Neural progenitor cell (in vitro differentiated cells): ENCODE measurements at regions not wholly inside any gene's neighbourhood (a gene's known extent, or its start where the extent isn't known, plus 50 kb on each side); places are given as distances from the start of the nearest gene placed in this dataset.

Source experiments
- DNase-seq: peaks from one replicate; pipeline ENCODE4 v3.0.0-alpha.2; 2016; ENCODE audit warnings: low spot score
- H2AFZ ChIP-seq: fragments of 200-600 bp; sonication (generic); replicated peaks from 2 replicates; pipeline ENCODE4 v1.6.1; 2016; ENCODE audit warnings: antibody characterized with exemption
- H3F3A ChIP-seq: fragments of 200-600 bp; sonication (generic); 2 replicates; pipeline ENCODE4 v1.6.1; 2016; ENCODE audit warnings: antibody characterized with exemption, low read depth
- H3K27ac ChIP-seq: fragments of 200-600 bp; sonication (generic); 2 replicates; pipeline ENCODE4 v1.5.1; 2016; ENCODE audit warnings: mild to moderate bottlenecking
- H3K27me3 ChIP-seq: fragments of 200-600 bp; sonication (generic); 2 replicates; pipeline ENCODE4 v1.6.1; 2016; ENCODE audit warnings: mild to moderate bottlenecking, moderate library complexity
- H3K36me3 ChIP-seq: fragments of 200-600 bp; sonication (generic); 2 replicates; pipeline ENCODE4 v1.5.1; 2016
- H3K4me1 ChIP-seq: fragments of 200-600 bp; sonication (generic); 2 replicates; pipeline ENCODE4 v1.6.1; 2016; ENCODE audit warnings: mixed run types
- H3K4me2 ChIP-seq: fragments of 200-600 bp; sonication (generic); 2 replicates; pipeline ENCODE4 v1.6.1; 2016
- H3K4me3 ChIP-seq: fragments of 200-600 bp; sonication (generic); 2 replicates; pipeline ENCODE4 v1.5.1; 2016
- H3K79me2 ChIP-seq: fragments of 200-600 bp; sonication (generic); 2 replicates; pipeline ENCODE4 v1.6.1; 2016; ENCODE audit warnings: low read depth
- H3K9ac ChIP-seq: fragments of 200-600 bp; sonication (generic); 2 replicates; pipeline ENCODE4 v1.6.1; 2016
- H3K9me3 ChIP-seq: fragments of 200-600 bp; sonication (generic); 2 replicates; pipeline ENCODE4 v1.5.1; 2016; ENCODE audit warnings: low read depth
- H4K20me1 ChIP-seq: fragments of 200-600 bp; sonication (generic); 2 replicates; pipeline ENCODE4 v1.6.1; 2016; ENCODE audit warnings: low read depth
- H3K27ac Mint-ChIP-seq: 3 replicates; pipeline ENCODE4 v1.8.0; 2021; ENCODE audit warnings: mixed read lengths
- H3K27me3 Mint-ChIP-seq: 2 replicates; pipeline ENCODE4 v1.8.0; 2022; ENCODE audit warnings: low read depth, mild to moderate bottlenecking, inconsistent platforms, moderate library complexity, mixed read lengths; ENCODE audit not compliant: insufficient read depth
- H3K36me3 Mint-ChIP-seq: 3 replicates; pipeline ENCODE4 v1.8.0; 2021; ENCODE audit warnings: mixed read lengths
- H3K4me1 Mint-ChIP-seq: 3 replicates; pipeline ENCODE4 v1.8.0; 2021; ENCODE audit warnings: mixed read lengths
- H3K4me3 Mint-ChIP-seq: 3 replicates; pipeline ENCODE4 v1.8.0; 2021; ENCODE audit warnings: mild to moderate bottlenecking, moderate library complexity, mixed read lengths
- H3K9me3 Mint-ChIP-seq: 3 replicates; pipeline ENCODE4 v1.8.0; 2020; ENCODE audit warnings: mixed read lengths
- CTCF ChIP-seq: fragments of 200-600 bp; sonication (generic); IDR thresholded peaks from 2 replicates; pipeline ENCODE4 v1.5.1; 2017; ENCODE audit warnings: antibody characterized with exemption, mild to moderate bottlenecking
- EZH2 ChIP-seq: fragments of 200-600 bp; sonication (generic); IDR thresholded peaks from 2 replicates; pipeline ENCODE4 v1.6.1; 2017; ENCODE audit warnings: antibody characterized with exemption, mild to moderate bottlenecking, moderate library complexity
- EZH2phosphoT487 ChIP-seq: fragments of 200-600 bp; sonication (generic); IDR thresholded peaks from 2 replicates; pipeline ENCODE4 v1.6.1; 2017; ENCODE audit warnings: antibody characterized with exemption

- TF ChIP-seq CTCF (no peak), EZH2 (no peak), EZH2phosphoT487 (no peak)
- Mint-ChIP-seq H3K27me3 (peaks cover 2% of the 10 kb centered on the region), H3K4me3 (no peak overlapping the region), H3K27ac (no peak overlapping the region), H3K36me3 (no peaks in the 10 kb centered on the region), H3K4me1 (peaks cover under 1% of the 10 kb centered on the region), H3K9me3 (no peaks in the 10 kb centered on the region)
- Histone ChIP-seq H3K4me3 (no peak overlapping the region), H3K36me3 (no peaks in the 10 kb centered on the region), H3K9me3 (no peaks in the 10 kb centered on the region), H3K4me2 (no peak overlapping the region), H4K20me1 (no peaks in the 10 kb centered on the region), H3K27ac (no peak overlapping the region), H3K79me2 (no peaks in the 10 kb centered on the region), H3K27me3 (no peaks in the 10 kb centered on the region), H2AFZ (no peak overlapping the region), H3F3A (no peaks in the 10 kb centered on the region), H3K4me1 (no peaks in the 10 kb centered on the region), H3K9ac (no peak overlapping the region)
- DNase-seq, result no peak
Measured at GRCh38 chr16:17793354-17793753, 322.6 kb upstream of the XYLT1 start.

GRCh38 chr16:17784073-17784472 lies 313.3 kb upstream of the XYLT1 start:
- H3K4me3 Mint-ChIP-seq, result no peak overlapping the region
- Histone ChIP-seq H3K36me3 (no peaks in the 10 kb centered on the region), H3K4me2 (peak overlapping the region; percentile 23), H3K79me2 (no peaks in the 10 kb centered on the region), H3K9me3 (no peaks in the 10 kb centered on the region), H3K27me3 (no peaks in the 10 kb centered on the region), H3F3A (peaks cover 8% of the 10 kb centered on the region), H2AFZ (no peak overlapping the region), H3K27ac (no peak overlapping the region), H3K4me3 (no peak overlapping the region), H3K9ac (no peak overlapping the region), H3K4me1 (peaks cover 5% of the 10 kb centered on the region), H4K20me1 (peaks cover 6% of the 10 kb centered on the region)
- TF ChIP-seq EZH2 (no peak), CTCF (no peak), EZH2phosphoT487 (no peak)
- peak; percentile 87 for DNase-seq
- H3K27me3 Mint-ChIP-seq, result peaks cover 8% of the 10 kb centered on the region
- H3K27ac Mint-ChIP-seq, result no peak overlapping the region
- H3K36me3 Mint-ChIP-seq, result no peaks in the 10 kb centered on the region
- H3K9me3 Mint-ChIP-seq, result no peaks in the 10 kb centered on the region
- peaks cover 3% of the 10 kb centered on the region for H3K4me1 Mint-ChIP-seq

DNA sequence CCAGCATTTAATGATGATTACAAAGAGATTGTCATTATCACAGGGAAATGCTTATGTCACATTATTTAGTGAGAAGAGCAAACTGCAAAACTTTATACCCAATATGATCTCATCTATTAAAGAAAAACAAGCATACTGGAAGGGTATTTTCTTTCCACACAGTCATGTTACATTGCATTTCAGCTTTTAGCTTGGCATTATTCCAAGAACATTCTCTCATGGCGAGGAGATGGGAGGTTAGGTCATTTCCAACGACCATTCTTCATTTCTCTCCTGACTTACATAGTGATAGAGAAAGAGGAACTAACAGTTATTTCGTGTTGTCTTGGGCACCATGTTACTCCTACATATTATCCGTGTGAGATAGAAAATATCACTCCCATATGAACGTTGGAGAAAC lies 309.4 kb upstream of the XYLT1 start:
- H3K4me2 ChIP-seq, result no peak overlapping the region
- H2AFZ ChIP-seq, result no peak overlapping the region
- no peaks in the 10 kb centered on the region for H3K79me2 ChIP-seq
- Mint-ChIP-seq H3K4me3 (no peak overlapping the region), H3K36me3 (no peaks in the 10 kb centered on the region), H3K9me3 (no peaks in the 10 kb centered on the region), H3K27ac (no peak overlapping the region), H3K27me3 (peaks cover 17% of the 10 kb centered on the region), H3K4me1 (peaks cover 10% of the 10 kb centered on the region)
- no peak overlapping the region for H3K27ac ChIP-seq
- no peak overlapping the region for H3K4me3 ChIP-seq
- no peaks in the 10 kb centered on the region for H3K27me3 ChIP-seq
- peaks cover 5% of the 10 kb centered on the region for H3K4me1 ChIP-seq
- no peak for DNase-seq
- TF ChIP-seq EZH2phosphoT487 (no peak), CTCF (no peak), EZH2 (no peak)
- no peaks in the 10 kb centered on the region for H3K9me3 ChIP-seq
- H3K36me3 ChIP-seq, result no peaks in the 10 kb centered on the region
- H3F3A ChIP-seq, result peaks cover 8% of the 10 kb centered on the region
- no peak overlapping the region for H3K9ac ChIP-seq
- H4K20me1 ChIP-seq, result peaks cover 6% of the 10 kb centered on the region

- H3K36me3 ChIP-seq, result no peaks in the 10 kb centered on the region
- no peak for DNase-seq
- TF ChIP-seq EZH2phosphoT487 (no peak), EZH2 (no peak), CTCF (no peak)
- no peaks in the 10 kb centered on the region for H3K4me1 ChIP-seq
- H3K27me3 ChIP-seq, result no peaks in the 10 kb centered on the region
- H3K79me2 ChIP-seq, result no peaks in the 10 kb centered on the region
- H3K9ac ChIP-seq, result no peak overlapping the region
- Mint-ChIP-seq H3K27ac (no peak overlapping the region), H3K9me3 (no peaks in the 10 kb centered on the region), H3K27me3 (peaks cover 10% of the 10 kb centered on the region), H3K36me3 (no peaks in the 10 kb centered on the region), H3K4me3 (no peak overlapping the region), H3K4me1 (peaks cover 21% of the 10 kb centered on the region)
- no peak overlapping the region for H3K27ac ChIP-seq
- H3K4me3 ChIP-seq, result no peak overlapping the region
- no peak overlapping the region for H3K4me2 ChIP-seq
- H4K20me1 ChIP-seq, result no peaks in the 10 kb centered on the region
- no peaks in the 10 kb centered on the region for H3F3A ChIP-seq
- no peaks in the 10 kb centered on the region for H3K9me3 ChIP-seq
- H2AFZ ChIP-seq, result no peak overlapping the region
Measured at GRCh38 chr16:17777408-17777863, 306.7 kb upstream of the XYLT1 start.
